Body of pancreas (tissue), 4 donors: ENCODE measurements at regions not wholly inside any gene's neighbourhood (a gene's known extent, or its start where the extent isn't known, plus 50 kb on each side); places are given as distances from the start of the nearest gene placed in this dataset.

Source experiments
- POLR2A ChIP-seq, 3 donors: fragments of 450-650 bp; IDR thresholded peaks; one replicate each; pipeline ENCODE4 v1.6.1; 2016; ENCODE audit warnings: antibody characterized with exemption in 3 of 3, mild to moderate bottlenecking in 2 of 3
- TF ChIP-seq, protein P1 (sequence below), 7 experiments: fragments of 450-650 bp in 4 of 7; fragments of 200-600 bp in 3 of 7; sonication (generic) in 3 of 7; IDR thresholded peaks; one replicate each; pipeline ENCODE4 v1.5.1; 2016 to 2019; ENCODE audit warnings: antibody characterized with exemption in 7 of 7

DNA sequence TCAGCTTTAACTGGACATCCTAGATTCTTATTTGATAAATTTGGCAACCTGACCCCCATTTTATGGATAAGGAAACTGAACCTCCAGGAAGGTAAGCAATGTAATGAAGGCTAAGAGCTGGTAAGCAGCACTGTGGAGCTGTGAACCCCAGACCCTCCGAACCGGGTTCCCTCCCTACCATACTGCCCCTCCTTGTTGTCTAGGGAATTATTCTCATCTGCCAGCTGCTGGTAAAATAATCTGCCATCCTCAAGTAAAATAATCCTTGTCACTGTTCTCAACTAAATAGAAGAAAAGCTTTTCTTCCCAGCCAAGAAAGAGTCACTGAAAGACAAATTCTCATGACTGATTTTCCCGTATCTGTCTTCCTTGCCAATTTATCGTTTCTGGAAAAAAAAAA lies 55.8 kb upstream of the PRDX6 start:
- TF ChIP-seq, protein P1, sequence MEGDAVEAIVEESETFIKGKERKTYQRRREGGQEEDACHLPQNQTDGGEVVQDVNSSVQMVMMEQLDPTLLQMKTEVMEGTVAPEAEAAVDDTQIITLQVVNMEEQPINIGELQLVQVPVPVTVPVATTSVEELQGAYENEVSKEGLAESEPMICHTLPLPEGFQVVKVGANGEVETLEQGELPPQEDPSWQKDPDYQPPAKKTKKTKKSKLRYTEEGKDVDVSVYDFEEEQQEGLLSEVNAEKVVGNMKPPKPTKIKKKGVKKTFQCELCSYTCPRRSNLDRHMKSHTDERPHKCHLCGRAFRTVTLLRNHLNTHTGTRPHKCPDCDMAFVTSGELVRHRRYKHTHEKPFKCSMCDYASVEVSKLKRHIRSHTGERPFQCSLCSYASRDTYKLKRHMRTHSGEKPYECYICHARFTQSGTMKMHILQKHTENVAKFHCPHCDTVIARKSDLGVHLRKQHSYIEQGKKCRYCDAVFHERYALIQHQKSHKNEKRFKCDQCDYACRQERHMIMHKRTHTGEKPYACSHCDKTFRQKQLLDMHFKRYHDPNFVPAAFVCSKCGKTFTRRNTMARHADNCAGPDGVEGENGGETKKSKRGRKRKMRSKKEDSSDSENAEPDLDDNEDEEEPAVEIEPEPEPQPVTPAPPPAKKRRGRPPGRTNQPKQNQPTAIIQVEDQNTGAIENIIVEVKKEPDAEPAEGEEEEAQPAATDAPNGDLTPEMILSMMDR (IDR thresholded peaks at IDR 0.05), result no peak
- no peak for TF ChIP-seq POLR2A (IDR thresholded peaks at IDR 0.05)
